Fibroblast of mammary gland (primary cell): ENCODE measurements at regions not wholly inside any gene's neighbourhood (a gene's known extent, or its start where the extent isn't known, plus 50 kb on each side); places are given as distances from the start of the nearest gene placed in this dataset.

Source experiments
- DNase-seq: peaks from one replicate; pipeline ENCODE4 v3.0.0-alpha.2; 2010; ENCODE audit warnings: low read depth
- H3K4me3 ChIP-seq: 2 replicates; pipeline ENCODE4 v1.5.1; 2011; ENCODE audit warnings: low read depth, mild to moderate bottlenecking, low read length, moderate library complexity; ENCODE audit not compliant: control insufficient read depth
- TF ChIP-seq, protein P1 (sequence below): conservative IDR thresholded peaks from 2 replicates; pipeline ENCODE4 v1.5.1; 2011; ENCODE audit warnings: low read depth, low read length, inconsistent platforms; ENCODE audit not compliant: control insufficient read depth, insufficient read depth

DNA sequence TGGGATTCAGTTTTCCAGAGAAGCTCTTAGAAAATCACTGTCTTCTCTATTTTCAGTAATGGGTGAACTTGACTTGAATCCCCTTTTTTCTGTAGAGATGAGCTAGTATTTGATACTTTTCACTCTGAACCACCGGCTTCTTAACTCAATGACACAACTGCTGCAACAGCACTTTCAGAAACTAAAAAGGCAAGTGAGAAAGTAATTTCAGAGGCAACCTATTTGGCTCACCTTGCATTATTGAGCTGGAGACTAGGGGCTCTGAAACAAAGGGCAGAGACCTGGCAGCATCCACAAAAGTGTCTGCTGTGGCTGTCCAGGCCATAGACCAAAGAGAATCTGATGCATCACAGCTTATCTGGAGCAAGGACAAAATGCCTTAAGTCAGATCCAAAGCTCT, 289.8 kb upstream of the IRAK1BP1 start:
- TF ChIP-seq, protein P1, sequence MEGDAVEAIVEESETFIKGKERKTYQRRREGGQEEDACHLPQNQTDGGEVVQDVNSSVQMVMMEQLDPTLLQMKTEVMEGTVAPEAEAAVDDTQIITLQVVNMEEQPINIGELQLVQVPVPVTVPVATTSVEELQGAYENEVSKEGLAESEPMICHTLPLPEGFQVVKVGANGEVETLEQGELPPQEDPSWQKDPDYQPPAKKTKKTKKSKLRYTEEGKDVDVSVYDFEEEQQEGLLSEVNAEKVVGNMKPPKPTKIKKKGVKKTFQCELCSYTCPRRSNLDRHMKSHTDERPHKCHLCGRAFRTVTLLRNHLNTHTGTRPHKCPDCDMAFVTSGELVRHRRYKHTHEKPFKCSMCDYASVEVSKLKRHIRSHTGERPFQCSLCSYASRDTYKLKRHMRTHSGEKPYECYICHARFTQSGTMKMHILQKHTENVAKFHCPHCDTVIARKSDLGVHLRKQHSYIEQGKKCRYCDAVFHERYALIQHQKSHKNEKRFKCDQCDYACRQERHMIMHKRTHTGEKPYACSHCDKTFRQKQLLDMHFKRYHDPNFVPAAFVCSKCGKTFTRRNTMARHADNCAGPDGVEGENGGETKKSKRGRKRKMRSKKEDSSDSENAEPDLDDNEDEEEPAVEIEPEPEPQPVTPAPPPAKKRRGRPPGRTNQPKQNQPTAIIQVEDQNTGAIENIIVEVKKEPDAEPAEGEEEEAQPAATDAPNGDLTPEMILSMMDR: no peak
- no peak overlapping the region for H3K4me3 ChIP-seq
- DNase-seq: no peak

DNA sequence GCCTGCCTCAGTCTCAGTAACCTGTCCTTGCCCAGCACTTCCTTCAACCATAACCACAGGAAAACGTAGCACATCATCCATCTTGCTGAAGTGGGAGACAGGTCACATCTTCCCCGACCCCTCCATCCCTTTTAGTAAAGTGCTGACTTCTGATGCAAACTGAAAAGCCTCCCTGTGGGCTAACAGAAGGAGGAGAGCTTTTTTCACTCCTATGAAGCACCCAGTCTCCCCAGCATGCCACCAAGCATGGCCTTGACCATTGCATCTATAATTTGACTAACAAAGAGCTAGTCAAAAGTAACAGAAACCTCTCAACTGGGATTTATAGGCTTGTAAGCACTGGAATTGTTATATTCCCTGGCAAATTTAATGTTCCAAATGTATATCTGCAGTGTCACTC, 288.9 kb upstream of the IRAK1BP1 start:
- H3K4me3 ChIP-seq: no peak overlapping the region
- DNase-seq: no peak
- TF ChIP-seq, protein P1: no peak

DNA sequence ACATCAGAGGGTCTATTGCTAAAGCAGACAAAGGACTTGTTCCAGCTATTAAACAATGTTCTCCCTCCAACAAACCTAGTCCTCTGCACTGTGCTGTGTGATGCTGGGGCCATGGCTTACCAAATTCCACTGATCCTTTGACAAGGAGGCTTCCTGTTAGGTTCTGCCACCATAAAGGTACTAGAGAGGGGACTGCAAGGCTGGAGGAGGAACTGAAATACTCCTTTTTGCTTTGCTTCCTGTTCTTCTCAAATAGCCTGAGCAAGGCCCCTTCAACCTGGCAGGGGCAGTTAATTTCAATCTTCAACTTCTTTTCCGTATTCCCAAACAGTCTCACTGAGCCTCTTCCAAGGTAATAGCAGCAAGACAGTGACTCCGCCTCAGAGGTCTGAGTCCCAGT, 286.4 kb upstream of the IRAK1BP1 start:
- TF ChIP-seq, protein P1: no peak
- no peak overlapping the region for H3K4me3 ChIP-seq
- DNase-seq: no peak

DNA sequence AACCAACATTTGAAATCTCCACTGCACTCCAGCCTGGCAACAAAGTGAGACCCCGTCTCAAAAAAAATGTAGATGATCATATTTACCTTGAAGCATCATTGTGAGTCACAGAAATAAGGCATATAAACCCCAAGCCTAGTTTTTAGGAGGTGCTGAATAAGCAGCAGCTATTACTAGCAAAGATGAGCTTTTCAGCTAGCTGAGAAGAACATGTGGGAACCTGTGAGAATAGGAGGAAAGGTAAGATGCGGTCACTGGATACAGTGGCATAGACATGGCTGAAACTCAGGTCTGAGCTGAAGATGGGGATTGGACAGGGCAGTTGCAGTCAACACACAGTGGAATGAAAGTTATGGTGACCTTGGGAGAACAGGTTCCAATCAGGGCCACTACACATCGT, 284.3 kb upstream of the IRAK1BP1 start:
- TF ChIP-seq, protein P1: no peak
- DNase-seq: no peak
- H3K4me3 ChIP-seq: no peak overlapping the region

DNA sequence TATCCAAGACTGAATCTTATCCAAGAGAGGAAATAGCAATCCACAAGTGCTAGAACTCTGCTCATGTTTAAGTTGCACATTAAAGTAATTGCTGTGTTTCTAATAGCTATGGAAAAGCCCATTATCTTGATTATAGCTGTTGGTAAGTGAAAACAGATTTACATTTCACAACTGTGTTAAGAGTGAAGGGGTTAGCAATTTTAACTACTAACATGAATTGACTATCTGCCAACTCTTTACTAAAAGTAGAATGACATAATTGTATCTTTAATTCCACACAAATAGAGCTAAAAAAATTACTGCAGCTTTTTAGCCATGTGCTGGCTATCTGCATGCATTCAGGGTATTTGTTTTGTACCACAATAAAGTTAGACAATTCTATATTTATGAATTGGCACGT, 277.9 kb upstream of the IRAK1BP1 start:
- TF ChIP-seq, protein P1: no peak
- no peak overlapping the region for H3K4me3 ChIP-seq
- DNase-seq: peak; percentile 38

DNA sequence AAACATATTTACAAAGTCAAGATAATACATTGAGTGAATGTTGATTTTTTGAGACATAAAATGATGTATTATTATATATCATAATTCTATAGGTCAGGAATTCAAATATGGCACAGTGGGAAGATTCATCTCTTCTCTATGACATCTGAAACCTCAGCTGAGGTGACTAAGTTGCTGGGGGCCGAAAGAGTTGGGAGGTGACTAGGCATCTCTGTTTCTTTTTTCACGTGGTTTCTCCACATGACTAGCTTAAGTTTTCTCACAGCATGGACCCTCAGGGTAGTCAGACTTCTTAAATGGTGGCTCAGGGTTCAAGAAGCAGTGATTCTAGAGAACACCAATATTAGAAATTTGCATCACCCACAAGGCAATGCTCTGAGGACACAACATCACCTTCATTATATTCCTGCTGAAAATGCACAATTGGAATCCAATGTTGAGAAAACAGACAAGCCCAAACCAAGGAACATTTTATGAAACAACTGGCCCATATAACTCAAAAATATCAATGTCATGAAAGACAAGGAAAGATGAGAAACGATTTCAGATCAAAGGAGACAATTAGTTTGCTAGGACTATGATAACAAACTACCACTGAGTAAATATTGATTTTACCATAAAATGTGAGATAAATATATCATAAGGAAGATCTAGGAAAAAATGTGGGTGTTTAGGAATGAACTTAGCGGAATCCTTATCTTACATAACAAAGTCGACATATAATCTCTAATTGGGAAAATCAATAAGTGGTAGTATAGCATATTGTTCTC, 273.3 kb upstream of the IRAK1BP1 start:
- peak; percentile 26 for DNase-seq
- no peak overlapping the region for H3K4me3 ChIP-seq
- TF ChIP-seq, protein P1: no peak
